Calu3 (cell line): ENCODE measurements at regions not wholly inside any gene's neighbourhood (a gene's known extent, or its start where the extent isn't known, plus 50 kb on each side); places are given as distances from the start of the nearest gene placed in this dataset.

ENCODE experiments used
- BruUV-seq: library from RNA; stranded (reverse); fragments of 400-500 nt; replicated peaks from 2 replicates; lab custom pipeline; 2021; lab: Mats Ljungman, UMichigan
- CTCF ChIA-PET: fragments of 300-600 bp; sonication (Branson Sonifier 250); formaldehyde crosslinking; loops from one replicate; lab custom pipeline; 2022; ENCODE audit warnings: antibody characterized with exemption; lab: Charles Lee
- DNase-seq: peaks from one replicate; pipeline ENCODE4 v3.0.0; 2022
- H3K27ac Mint-ChIP-seq: one replicate; pipeline ENCODE4 v1.8.0; 2022; ENCODE audit warnings: mixed read lengths; ENCODE audit not compliant: unreplicated experiment
- H3K27me3 Mint-ChIP-seq: one replicate; pipeline ENCODE4 v1.8.0; 2022; ENCODE audit warnings: mixed read lengths; ENCODE audit not compliant: unreplicated experiment
- H3K36me3 Mint-ChIP-seq: one replicate; pipeline ENCODE4 v1.8.0; 2022; ENCODE audit warnings: mild to moderate bottlenecking, moderate library complexity, mixed read lengths; ENCODE audit not compliant: insufficient read depth, unreplicated experiment
- H3K4me1 Mint-ChIP-seq: one replicate; pipeline ENCODE4 v1.8.0; 2022; ENCODE audit warnings: mild to moderate bottlenecking, low read depth, mixed read lengths; ENCODE audit not compliant: unreplicated experiment
- H3K4me3 Mint-ChIP-seq: one replicate; pipeline ENCODE4 v1.8.0; 2022; ENCODE audit warnings: mild to moderate bottlenecking, low read depth, moderate library complexity, mixed read lengths; ENCODE audit not compliant: unreplicated experiment
- H3K9me3 Mint-ChIP-seq: one replicate; pipeline ENCODE4 v1.8.0; 2022; ENCODE audit warnings: low read depth, mixed read lengths; ENCODE audit not compliant: unreplicated experiment
- intact Hi-C: fragments of 100-400 bp; cut with micrococcal nuclease; formaldehyde crosslinking; loops from one replicate; pipeline ENCODE4 v1.10.0; 2022; ENCODE audit not compliant: unreplicated experiment
- TF ChIP-seq, protein P1 (sequence below): fragments of 200-600 bp; IDR thresholded peaks from one replicate; pipeline ENCODE4 v1.8.0; 2022; ENCODE audit warnings: antibody characterized with exemption; ENCODE audit not compliant: unreplicated experiment

- H3K27ac Mint-ChIP-seq: no peak overlapping the region
- H3K9me3 Mint-ChIP-seq: no peaks in the 10 kb centered on the region
- no TSS peak for BruUV-seq
- H3K4me1 Mint-ChIP-seq: no peaks in the 10 kb centered on the region
- TF ChIP-seq, protein P1, sequence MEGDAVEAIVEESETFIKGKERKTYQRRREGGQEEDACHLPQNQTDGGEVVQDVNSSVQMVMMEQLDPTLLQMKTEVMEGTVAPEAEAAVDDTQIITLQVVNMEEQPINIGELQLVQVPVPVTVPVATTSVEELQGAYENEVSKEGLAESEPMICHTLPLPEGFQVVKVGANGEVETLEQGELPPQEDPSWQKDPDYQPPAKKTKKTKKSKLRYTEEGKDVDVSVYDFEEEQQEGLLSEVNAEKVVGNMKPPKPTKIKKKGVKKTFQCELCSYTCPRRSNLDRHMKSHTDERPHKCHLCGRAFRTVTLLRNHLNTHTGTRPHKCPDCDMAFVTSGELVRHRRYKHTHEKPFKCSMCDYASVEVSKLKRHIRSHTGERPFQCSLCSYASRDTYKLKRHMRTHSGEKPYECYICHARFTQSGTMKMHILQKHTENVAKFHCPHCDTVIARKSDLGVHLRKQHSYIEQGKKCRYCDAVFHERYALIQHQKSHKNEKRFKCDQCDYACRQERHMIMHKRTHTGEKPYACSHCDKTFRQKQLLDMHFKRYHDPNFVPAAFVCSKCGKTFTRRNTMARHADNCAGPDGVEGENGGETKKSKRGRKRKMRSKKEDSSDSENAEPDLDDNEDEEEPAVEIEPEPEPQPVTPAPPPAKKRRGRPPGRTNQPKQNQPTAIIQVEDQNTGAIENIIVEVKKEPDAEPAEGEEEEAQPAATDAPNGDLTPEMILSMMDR: no peak
- no peak for DNase-seq
- H3K36me3 Mint-ChIP-seq: no peaks in the 10 kb centered on the region
- CTCF ChIA-PET: no interaction called here
- H3K4me3 Mint-ChIP-seq: no peak overlapping the region
- H3K27me3 Mint-ChIP-seq: no peaks in the 10 kb centered on the region
- intact Hi-C loops: loop anchor here (10.0 kb wide), 1 partner anchor 1048 kb away; no protein-coding TSS in a partner anchor
Measured at GRCh38 chr9:14402583-14402982, 88.6 kb upstream of the NFIB start.

- no peak for DNase-seq
- no TSS peak for BruUV-seq
- TF ChIP-seq, protein P1: no peak
- Mint-ChIP-seq H3K4me3 (no peak overlapping the region), H3K9me3 (no peaks in the 10 kb centered on the region), H3K36me3 (no peaks in the 10 kb centered on the region), H3K4me1 (no peaks in the 10 kb centered on the region), H3K27ac (no peak overlapping the region), H3K27me3 (no peaks in the 10 kb centered on the region)
- intact Hi-C loops: loop anchor here (2.0 to 10.0 kb wide), 2 partner anchors 975 to 1047 kb away; no protein-coding TSS in a partner anchor
- CTCF ChIA-PET: no interaction called here
Measured at GRCh38 chr9:14401911-14402310, 88.0 kb upstream of the NFIB start.

GRCh38 chr9:14400658-14400995, 86.7 kb upstream of the NFIB start:
- TF ChIP-seq, protein P1: no peak

GRCh38 chr9:14399756-14400657, 86.1 kb upstream of the NFIB start:
- Mint-ChIP-seq H3K9me3 (no peaks in the 10 kb centered on the region), H3K27me3 (no peaks in the 10 kb centered on the region), H3K4me3 (no peak overlapping the region), H3K36me3 (no peaks in the 10 kb centered on the region), H3K27ac (no peak overlapping the region), H3K4me1 (no peaks in the 10 kb centered on the region)
- TF ChIP-seq, protein P1: no peak
- CTCF ChIA-PET: interaction anchor here (1.0 kb wide), 1 partner anchor 123 kb away, joined by 3 read pairs; no protein-coding TSS in a partner anchor
- BruUV-seq: no TSS peak
- intact Hi-C loops: loop anchor here (2.0 to 10.0 kb wide), 2 partner anchors 973 to 1045 kb away; no protein-coding TSS in a partner anchor
- DNase-seq: no peak

More at GRCh38 chr9:14400658-14400995, 86.7 kb upstream of the NFIB start:
- Mint-ChIP-seq H3K9me3 (no peaks in the 10 kb centered on the region), H3K36me3 (no peaks in the 10 kb centered on the region), H3K4me1 (no peaks in the 10 kb centered on the region), H3K4me3 (no peak overlapping the region), H3K27me3 (no peaks in the 10 kb centered on the region), H3K27ac (no peak overlapping the region)
- intact Hi-C loops: loop anchor here (2.0 to 10.0 kb wide), 2 partner anchors 974 to 1046 kb away; no protein-coding TSS in a partner anchor
- DNase-seq: peak; percentile 24
- CTCF ChIA-PET: interaction anchor here (1.0 kb wide), 1 partner anchor 124 kb away, joined by 3 read pairs; no protein-coding TSS in a partner anchor
- no TSS peak for BruUV-seq
